ENCODE measurements at regions not wholly inside any gene's neighbourhood (a gene's known extent, or its start where the extent isn't known, plus 50 kb on each side); places are given as distances from the start of the nearest gene placed in this dataset.
A peak's percentile ranks its signal among the peaks of the same experiment; 100 is the strongest.

DNA sequence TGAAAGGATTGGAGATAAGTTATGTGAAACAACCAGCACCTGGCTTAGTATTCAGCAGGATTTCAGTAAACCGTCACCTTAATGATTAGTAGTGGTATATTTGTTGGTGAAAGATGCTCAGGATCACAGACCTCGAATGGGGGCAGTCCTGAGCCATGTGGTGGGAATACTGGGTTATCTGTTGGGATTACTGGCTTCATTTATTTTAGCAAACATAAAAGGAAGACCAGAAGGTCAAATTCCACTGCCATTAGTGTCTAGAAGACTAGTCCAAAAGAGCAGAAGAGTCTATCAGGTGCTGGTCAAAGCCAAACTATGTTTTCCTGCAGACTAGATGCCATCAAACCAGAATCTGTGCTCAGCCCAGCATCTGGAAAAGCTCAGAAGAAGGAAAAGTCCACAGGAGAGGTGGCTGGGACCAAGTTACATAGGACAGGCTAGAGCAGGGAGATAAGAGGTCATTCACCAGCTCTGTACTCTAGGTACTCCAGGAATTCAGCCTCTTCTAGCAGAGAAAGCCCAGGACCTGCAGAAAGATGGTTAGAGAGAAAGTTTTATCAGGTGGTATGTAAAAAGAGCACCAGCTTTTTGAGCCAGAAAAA is 343.4 kb downstream of the PLPP3 start:
- Histone ChIP-seq H3K4me1 (ENCODE audit: control insufficient read depth in 5 of 5, insufficient read depth in 5 of 5, low read length in 5 of 5) (no peaks in the 10 kb centered on the region), H3K9me3 (ENCODE audit: control insufficient read depth in 4 of 4, insufficient read depth in 3 of 4, low read length in 3 of 4) (peaks cover 0 to 3% (median 0%) of the 10 kb centered on the region in 4 donors), H3K27ac (ENCODE audit: low read depth in 1 of 2, low read length in 1 of 2) (no peak overlapping the region), H3K27me3 (ENCODE audit: control insufficient read depth in 3 of 3, insufficient read depth in 3 of 3, low read length in 2 of 3) (no peaks in the 10 kb centered on the region), H3K9ac (ENCODE audit: insufficient read depth in 1 of 2, low read length in 2 of 2) (no peak overlapping the region), H3K36me3 (ENCODE audit: control insufficient read depth in 4 of 4, insufficient read depth in 4 of 4, low read length in 4 of 4) (no peaks in the 10 kb centered on the region), H3K4me3 (no peak overlapping the region)
- no peak for TF ChIP-seq CTCF (IDR thresholded peaks at IDR 0.05; ENCODE audit: control extremely low read depth, extremely low read depth)
- DNase-seq, result no peak
- ATAC-seq (ENCODE audit: insufficient read depth, low FRiP score), result no peak
- WGBS, 2 donors, result 75 to 86% methylated on average over 2 of the region's 2 CpGs

GRCh38 chr1:56229186-56229585 is 350.2 kb downstream of the PLPP3 start:
- DNase-seq, result peak; percentile 57 to 68 (median 58)
- TF ChIP-seq CTCF (IDR thresholded peaks at IDR 0.05; ENCODE audit: control extremely low read depth, extremely low read depth), result no peak

DNA sequence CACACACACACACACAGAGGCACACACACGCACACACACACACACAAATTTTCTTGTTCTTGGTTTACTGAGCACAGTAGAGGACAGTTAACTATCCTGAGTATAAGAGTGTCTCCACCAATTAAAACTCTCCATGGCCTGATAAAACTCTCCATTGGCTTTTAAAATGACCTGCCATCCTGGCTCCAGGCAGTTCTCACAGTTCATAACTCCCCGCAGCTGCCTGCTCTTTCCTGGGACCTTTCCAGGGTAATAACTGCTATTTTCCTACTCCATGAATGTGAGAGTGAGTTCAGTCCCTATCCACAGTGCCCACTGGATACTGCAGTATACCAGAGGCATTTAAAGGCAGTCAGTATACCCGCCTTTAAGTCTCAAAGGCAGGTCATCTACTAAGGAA is 351.5 kb downstream of the PLPP3 start:
- DNase-seq, result peak; percentile 63 to 91 (median 86)
- Histone ChIP-seq H3K27ac (ENCODE audit: low read depth in 1 of 2, low read length in 1 of 2) (no peak overlapping the region), H3K9ac (ENCODE audit: insufficient read depth in 1 of 2, low read length in 2 of 2) (no peak overlapping the region), H3K36me3 (ENCODE audit: control insufficient read depth in 4 of 4, insufficient read depth in 4 of 4, low read length in 4 of 4) (no peaks in the 10 kb centered on the region), H3K27me3 (ENCODE audit: control insufficient read depth in 3 of 3, insufficient read depth in 3 of 3, low read length in 2 of 3) (no peaks in the 10 kb centered on the region), H3K4me3 (no peak overlapping the region), H3K4me1 (ENCODE audit: control insufficient read depth in 5 of 5, insufficient read depth in 5 of 5, low read length in 5 of 5) (peaks cover 0 to 21% (median 7%) of the 10 kb centered on the region in 5 donors), H3K9me3 (ENCODE audit: control insufficient read depth in 4 of 4, insufficient read depth in 3 of 4, low read length in 3 of 4) (peaks cover 0 to 3% (median 0%) of the 10 kb centered on the region in 4 donors)
- ATAC-seq (ENCODE audit: insufficient read depth, low FRiP score), result no peak
- no peak for TF ChIP-seq CTCF (IDR thresholded peaks at IDR 0.05; ENCODE audit: control extremely low read depth, extremely low read depth)
- 74 to 86% methylated on average over 3 of the region's 3 CpGs for WGBS, 2 donors

More at GRCh38 chr1:56229186-56229585, 350.2 kb downstream of the PLPP3 start:
- H3K27ac ChIP-seq (ENCODE audit: low read depth in 1 of 2, low read length in 1 of 2), result no peak overlapping the region
- H3K4me1 ChIP-seq (ENCODE audit: control insufficient read depth in 5 of 5, insufficient read depth in 5 of 5, low read length in 5 of 5), result peaks cover 0 to 21% (median 7%) of the 10 kb centered on the region in 5 donors
- H3K9ac ChIP-seq (ENCODE audit: insufficient read depth in 1 of 2, low read length in 2 of 2), result no peak overlapping the region
- peaks cover 0 to 3% (median 0%) of the 10 kb centered on the region in 4 donors for H3K9me3 ChIP-seq (ENCODE audit: control insufficient read depth in 4 of 4, insufficient read depth in 3 of 4, low read length in 3 of 4)
- H3K36me3 ChIP-seq (ENCODE audit: control insufficient read depth in 4 of 4, insufficient read depth in 4 of 4, low read length in 4 of 4), result no peaks in the 10 kb centered on the region
- no peaks in the 10 kb centered on the region for H3K27me3 ChIP-seq (ENCODE audit: control insufficient read depth in 3 of 3, insufficient read depth in 3 of 3, low read length in 2 of 3)
- 40 to 55% methylated on average over 8 of the region's 8 CpGs for WGBS, 2 donors
- no peak for ATAC-seq (ENCODE audit: insufficient read depth, low FRiP score)
- no peak overlapping the region for H3K4me3 ChIP-seq

DNA sequence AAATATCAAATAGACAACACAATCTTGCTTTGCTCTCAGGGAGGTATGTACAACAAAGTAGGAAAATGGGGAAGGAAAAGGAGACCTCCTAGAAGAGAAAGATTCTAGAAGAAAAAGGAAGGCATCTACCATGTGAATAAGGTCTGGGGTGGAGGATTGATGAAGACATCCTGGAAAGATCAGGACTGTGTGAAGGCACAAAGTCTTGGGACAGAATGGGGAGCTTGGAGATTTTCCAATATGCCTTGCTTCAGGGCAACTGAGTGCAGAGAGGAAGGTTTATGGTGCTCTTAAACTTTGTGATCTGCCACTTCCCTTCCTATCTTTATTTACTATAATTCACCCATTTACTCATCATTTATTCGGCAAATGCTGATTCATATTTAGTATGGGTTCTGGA is 352.0 kb downstream of the PLPP3 start:
- 96 to 97% methylated on average over 1 of the region's 1 CpG for WGBS, 2 donors
- DNase-seq, result no peak
- ATAC-seq (ENCODE audit: insufficient read depth, low FRiP score), result no peak
- H3K4me1 ChIP-seq (ENCODE audit: control insufficient read depth in 5 of 5, insufficient read depth in 5 of 5, low read length in 5 of 5), result peaks cover 0 to 21% (median 7%) of the 10 kb centered on the region in 5 donors
- H3K36me3 ChIP-seq (ENCODE audit: control insufficient read depth in 4 of 4, insufficient read depth in 4 of 4, low read length in 4 of 4), result no peaks in the 10 kb centered on the region
- H3K9ac ChIP-seq (ENCODE audit: insufficient read depth in 1 of 2, low read length in 2 of 2), result no peak overlapping the region
- peaks cover 0 to under 1% (median 0%) of the 10 kb centered on the region in 4 donors for H3K9me3 ChIP-seq (ENCODE audit: control insufficient read depth in 4 of 4, insufficient read depth in 3 of 4, low read length in 3 of 4)
- no peak overlapping the region for H3K4me3 ChIP-seq
- H3K27ac ChIP-seq (ENCODE audit: low read depth in 1 of 2, low read length in 1 of 2), result no peak overlapping the region
- no peaks in the 10 kb centered on the region for H3K27me3 ChIP-seq (ENCODE audit: control insufficient read depth in 3 of 3, insufficient read depth in 3 of 3, low read length in 2 of 3)
- no peak for TF ChIP-seq CTCF (IDR thresholded peaks at IDR 0.05; ENCODE audit: control extremely low read depth, extremely low read depth)
